Erythroblast (primary cell): ENCODE measurements at regions not wholly inside any gene's neighbourhood (a gene's known extent, or its start where the extent isn't known, plus 50 kb on each side); places are given as distances from the start of the nearest gene placed in this dataset.
"Not testable (repeated sequence)": the region's sequence is repeated elsewhere in the genome, so short reads cannot be mapped to it uniquely, and the experiment has no call there.

Experiments used
- DNase-seq, 2 experiments: peaks; one replicate each; lab custom pipeline; 2025; lab: John Stamatoyannopoulos, UW
- GATA1 ChIP-seq: IDR thresholded peaks from 2 replicates; pipeline ENCODE4 v1.6.1; 2011; ENCODE audit warnings: low read depth, mild to moderate bottlenecking, control low read depth, low read length, moderate library complexity
- POLR2A ChIP-seq: IDR thresholded peaks from 2 replicates; pipeline ENCODE4 v1.6.1; 2011; ENCODE audit warnings: mild to moderate bottlenecking, low read length

DNA sequence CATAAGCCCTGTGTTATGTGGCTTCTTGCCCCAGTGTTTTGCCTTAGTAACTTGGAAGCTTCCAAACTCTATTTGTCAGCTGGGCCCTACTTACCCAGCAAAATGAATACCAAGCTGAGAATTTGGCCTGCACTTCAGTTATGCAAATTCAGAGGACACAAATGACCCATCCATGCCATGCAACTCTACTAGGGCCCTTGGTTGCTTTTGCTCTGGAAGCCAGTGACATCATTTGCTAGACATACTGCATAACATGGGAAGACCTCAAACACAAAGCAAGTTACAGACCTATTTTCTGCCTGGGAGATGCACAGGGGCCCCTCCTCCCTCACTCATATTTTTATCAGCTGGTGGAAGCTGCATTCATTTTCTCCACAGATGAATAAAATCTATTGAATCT is 90.2 kb upstream of the PPM1H start:
- DNase-seq = no peak
- TF ChIP-seq POLR2A (no peak), GATA1 (no peak)

DNA sequence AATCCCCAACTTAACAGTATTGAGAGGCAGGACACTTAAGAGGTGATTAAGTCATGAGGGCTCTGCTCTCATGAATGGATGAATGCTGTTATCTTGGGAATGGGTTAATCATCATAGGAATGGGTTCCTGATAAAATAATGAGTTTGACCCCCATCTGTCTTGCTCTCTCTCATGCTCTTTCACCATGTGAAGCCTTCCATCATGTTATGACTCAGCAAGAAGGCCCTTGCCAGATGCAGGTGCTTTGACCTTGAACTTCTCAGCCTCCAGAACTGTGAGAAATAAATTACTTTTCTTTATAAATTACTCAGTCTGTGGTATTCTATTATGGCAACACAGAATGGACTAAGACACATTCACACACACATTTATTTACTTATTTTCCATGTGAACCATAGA is 89.0 kb upstream of the PPM1H start:
- no peak for TF ChIP-seq POLR2A
- no peak for TF ChIP-seq GATA1
- DNase-seq = no peak

DNA sequence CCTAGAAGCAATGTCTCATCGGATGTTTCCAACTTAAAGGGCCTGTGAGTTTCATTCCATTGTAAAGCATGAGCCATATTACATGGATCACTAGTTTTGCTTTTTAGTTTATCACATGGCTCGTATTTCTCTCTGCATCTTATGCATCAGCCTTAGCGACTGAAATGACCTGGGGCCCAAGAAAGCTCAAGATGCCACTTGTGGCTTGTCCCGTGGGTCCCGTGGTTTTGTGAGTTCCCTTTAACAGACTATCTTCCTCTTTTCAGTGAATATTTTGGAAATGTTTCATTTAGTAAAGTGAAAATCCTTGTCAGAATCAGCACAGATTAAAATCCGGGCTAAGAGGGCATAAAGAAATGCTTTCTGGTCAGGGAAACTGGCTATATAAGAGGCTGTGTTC is 86.2 kb upstream of the PPM1H start:
- TF ChIP-seq POLR2A (no peak), GATA1 (no peak)
- no peak for DNase-seq

DNA sequence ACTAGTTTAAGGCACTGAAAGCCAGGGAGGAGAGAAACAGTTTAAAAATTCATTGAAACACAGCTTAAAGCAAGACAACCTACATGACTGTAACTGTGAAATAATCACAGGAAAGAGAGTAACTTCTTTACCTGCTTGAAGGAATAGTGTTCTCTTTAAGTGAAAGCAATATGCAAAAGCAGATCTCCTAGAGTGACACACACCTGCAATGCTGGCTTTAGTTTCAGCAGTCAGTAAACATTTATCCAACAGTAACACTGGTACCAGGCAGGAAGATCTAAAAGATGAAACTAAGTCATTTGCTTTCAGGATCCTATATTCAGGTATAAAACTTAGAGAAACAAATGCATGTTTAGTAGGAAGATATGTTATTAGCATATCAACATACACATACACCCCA is 85.3 kb upstream of the PPM1H start:
- no peak for TF ChIP-seq POLR2A
- TF ChIP-seq GATA1 = no peak
- DNase-seq = no peak

DNA sequence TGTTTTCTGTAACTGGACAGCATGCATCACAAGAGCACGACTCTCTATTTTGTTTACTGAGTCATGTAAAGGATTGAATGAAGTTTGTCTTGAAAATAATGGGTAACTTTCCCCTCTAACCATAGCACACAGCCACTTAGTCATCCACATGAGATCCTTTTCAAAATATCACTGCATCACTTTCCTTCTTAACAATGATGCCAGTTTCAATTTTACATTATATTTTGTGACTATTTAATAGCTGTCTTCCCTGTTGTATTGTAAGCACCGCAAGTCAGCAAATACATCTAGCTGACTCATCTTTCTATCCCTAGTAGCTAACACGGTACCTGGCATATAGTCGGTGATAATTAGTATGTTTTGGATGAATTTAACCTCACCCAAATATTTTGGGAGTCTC is 83.3 kb upstream of the PPM1H start:
- no peak for DNase-seq
- no peak for TF ChIP-seq POLR2A
- no peak for TF ChIP-seq GATA1

DNA sequence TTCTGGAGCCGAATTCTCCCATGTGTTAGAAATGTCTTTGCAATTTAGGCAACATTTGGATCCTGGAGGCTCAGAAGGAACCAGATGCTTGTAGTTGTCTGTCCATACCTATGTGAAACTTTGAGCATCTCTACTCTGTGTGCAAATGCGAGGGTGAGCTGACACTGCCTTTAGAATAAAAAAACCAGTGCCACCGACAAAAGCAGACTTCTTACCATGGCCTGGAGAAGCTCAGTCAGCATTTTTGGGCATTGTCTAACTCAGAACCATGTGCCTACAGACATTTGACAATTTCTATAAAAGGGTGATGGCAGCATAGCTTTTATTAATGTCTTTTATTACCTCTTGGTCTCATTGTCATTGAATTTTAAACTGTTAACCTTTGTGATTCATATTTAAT is 78.4 kb upstream of the PPM1H start:
- TF ChIP-seq POLR2A (no peak), GATA1 (no peak)
- no peak for DNase-seq

DNA sequence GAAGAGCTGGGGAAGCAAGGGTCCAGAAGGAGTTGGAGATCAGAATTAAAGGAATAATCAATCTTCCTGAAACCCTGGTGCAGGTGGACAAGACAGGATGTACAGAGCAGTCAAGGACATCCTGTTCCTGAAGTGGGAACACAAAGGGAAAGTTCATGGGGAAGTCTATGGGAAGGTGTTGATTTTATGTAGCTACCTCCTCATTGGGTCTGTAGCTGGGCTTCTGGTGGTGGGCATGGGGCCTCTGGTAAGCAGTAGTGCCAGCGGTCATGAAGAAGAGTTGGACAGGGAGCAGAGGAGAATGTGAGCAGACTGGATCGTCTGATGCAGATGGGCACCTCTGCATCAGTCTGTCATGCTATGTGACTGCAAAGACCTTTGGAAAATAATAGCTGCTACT is 75.7 kb upstream of the PPM1H start:
- TF ChIP-seq GATA1 (no peak), POLR2A (no peak)
- no peak for DNase-seq

DNA sequence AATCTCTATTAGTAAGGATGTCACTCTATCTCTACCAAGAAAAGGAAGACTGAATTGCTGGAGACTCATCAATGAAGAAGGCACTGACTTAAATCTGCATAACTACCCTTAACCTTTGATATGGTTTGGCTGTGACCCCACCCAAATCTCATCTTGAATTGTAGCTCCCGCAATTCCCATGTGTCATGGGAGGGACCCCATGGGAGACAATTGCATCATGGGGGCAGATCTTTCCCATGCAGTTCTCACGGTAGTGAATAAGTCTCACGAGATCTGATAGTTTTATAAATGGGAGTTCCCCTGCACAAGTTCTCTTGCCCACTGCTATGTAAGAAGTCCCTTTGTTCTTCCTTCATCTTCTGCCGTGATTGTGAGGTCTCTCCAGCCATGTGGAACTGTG is 73.4 kb upstream of the PPM1H start:
- TF ChIP-seq POLR2A = no peak
- TF ChIP-seq GATA1 = no peak

DNA sequence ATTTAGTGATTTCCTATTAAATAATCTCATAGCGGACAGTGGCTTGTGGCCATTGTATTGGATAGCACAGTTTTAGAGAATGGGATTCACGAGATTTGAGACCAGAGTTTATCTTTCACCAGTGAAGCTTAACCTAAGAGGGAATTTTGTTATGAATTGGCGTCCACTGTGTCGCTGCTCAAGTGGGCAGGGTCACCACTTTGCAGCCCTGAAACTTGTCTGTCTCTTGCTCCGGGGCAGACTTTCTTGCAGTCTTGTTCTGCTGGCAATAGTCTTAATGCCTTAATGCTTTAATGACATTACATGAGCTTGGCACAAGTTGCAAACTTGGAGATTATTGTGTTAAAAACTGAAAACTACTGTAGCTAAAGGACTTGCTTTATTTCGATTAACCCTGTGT is 72.8 kb upstream of the PPM1H start:
- no peak for DNase-seq
- TF ChIP-seq GATA1 (no peak), POLR2A (no peak)

More for the DNA sequence above, 73.4 kb upstream of the PPM1H start:
- DNase-seq = no peak

DNA sequence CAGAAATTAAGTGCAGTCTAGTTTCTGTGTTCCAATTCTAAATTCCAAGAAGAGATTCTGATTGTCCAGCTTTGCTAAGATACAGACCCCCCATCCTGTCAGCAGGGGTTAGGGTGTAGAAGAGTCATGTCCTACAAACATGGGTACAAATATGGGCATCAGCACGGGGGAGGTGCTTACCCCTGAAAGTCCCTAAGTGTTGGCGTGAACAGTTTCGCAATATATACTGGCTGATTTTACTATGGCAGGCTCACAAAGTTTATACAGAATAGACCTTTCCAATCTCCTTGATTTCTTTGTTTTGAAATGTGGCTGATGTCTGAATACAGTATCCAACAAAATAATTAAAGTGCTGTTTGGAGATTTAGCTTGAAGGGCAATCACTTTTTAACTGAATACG is 71.6 kb upstream of the PPM1H start:
- TF ChIP-seq GATA1 (no peak), POLR2A (no peak)
- DNase-seq = no peak

DNA sequence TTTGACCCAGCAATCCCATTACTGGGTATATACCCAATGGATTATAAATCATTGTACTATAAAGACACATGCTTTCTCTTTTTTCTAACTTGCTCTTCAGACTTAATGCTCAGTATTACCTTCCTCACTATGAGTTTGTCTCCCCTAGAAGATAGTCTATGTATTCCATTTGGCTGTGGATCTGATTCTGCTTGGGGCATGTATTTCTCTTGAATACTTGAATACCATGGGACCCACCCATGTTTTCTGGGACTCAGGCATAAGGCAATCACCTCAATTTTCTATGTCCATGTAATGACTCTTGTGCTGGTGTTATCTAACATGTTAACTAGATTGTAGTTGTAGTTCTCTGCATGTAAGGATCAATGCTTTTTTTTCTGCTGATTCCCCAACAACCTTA is 70.4 kb upstream of the PPM1H start:
- TF ChIP-seq POLR2A (no peak), GATA1 (no peak)
- no peak for DNase-seq

DNA sequence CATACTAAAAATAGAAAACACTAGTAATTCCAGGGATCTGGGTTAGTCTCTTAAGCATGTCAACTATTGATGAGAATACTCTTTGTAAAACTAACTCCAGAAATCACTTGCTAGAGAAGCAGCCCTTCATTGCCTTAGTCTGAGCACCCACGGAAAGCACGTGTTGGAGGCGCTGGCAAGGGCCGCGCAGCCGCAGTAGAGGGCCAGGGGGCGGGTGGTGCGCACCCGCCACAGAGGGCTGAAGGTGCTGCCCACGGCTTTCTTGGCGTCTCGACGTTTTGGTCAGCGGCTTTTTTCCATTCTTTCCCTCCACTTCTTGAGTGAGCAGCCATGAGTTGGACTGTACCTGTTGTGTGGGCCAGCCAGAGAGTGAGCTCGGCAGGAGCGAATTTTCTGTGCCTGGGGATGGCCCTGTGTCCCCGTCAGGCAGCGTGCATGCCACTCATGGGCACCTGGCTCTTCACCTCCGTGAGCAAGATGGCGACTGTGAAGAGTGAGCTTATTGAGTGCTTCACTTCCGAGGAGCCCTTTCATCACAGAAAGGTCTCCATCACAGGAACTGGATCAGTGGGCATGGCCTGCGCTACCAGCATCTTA is 68.4 kb upstream of the PPM1H start:
- TF ChIP-seq GATA1 (no peak), POLR2A (no peak)
- DNase-seq = no peak

DNA sequence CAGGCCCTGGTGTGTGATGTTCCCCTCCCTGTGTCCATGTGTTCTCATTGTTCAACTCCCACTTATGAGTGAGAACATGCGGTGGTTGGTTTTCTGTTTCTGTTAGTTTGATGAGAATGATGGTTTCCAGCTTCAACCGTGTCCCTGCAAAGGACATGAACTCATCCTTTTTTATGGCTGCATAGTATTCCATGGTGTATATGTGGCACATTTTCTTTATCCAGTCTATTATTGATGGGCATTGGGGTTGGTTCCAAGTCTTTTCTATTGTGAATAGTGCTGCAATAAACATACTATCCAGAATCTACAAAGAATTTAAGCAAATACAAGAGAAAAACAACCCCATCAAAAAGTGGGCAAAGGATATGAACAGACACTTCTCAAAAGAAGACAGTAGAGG is 67.1 kb upstream of the PPM1H start:
- not testable (repeated sequence) for DNase-seq

DNA sequence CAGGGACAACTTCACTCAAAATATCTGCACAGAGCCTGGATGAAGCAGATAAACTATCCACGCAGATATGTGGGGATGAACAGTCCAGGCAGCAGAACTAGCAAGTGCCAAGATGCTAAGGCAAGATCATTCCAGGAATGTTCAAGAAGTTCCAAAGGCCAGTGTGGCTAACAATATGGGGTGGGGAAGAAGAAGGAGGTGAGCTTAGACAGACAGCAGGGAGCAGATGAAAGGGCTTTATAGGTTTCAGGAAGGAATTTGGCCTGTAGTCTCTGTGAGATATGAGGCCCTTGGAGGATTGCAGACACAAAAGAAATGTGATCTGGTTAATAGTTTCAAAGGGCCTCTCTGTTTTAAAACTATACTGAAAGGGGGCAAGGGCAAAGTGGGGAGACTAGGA is 63.5 kb upstream of the PPM1H start:
- TF ChIP-seq POLR2A (no peak), GATA1 (no peak)
- no peak for DNase-seq

DNA sequence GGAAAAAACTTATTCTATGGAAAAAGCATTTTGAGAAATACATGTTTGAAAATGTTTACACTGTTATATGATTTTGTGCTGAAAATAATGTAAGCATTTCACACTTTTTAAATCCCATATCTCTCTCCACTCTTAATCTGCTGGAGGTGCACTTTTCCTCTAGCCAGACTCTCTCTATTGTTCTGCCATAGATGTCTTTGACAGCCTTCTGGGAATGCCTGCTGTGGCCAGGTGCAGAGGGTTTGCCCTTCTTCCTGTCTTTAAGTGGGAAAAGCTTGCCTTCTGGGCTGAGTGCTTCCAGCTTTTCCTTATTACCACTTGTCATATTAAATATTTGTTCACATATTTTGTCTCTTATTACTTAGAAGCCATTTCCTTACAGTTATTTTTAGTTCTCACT is 60.1 kb upstream of the PPM1H start:
- no peak for TF ChIP-seq GATA1
- TF ChIP-seq POLR2A = no peak

More for the DNA sequence above, 60.1 kb upstream of the PPM1H start:
- no peak for DNase-seq
